ENCODE measurements at regions not wholly inside any gene's neighbourhood (a gene's known extent, or its start where the extent isn't known, plus 50 kb on each side); places are given as distances from the start of the nearest gene placed in this dataset.

DNA sequence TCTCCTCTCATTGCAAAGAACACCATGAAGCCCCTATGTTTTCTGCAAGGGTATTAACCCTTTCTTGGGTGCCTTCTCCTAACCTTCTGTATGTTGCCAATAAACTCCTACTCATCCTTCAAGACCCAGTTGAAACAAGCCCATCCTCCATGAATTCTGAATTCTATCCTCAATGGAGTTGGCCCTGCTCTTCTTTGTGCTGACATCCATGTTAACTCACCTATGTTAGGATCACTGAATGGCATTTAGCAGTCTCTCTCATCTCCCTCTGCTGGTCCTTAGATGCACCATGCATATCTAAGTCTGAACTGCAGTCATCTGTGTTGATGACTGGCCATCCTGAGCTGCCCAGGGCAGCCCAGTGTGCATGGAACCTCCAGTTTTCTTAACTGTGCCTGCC is 129.8 kb downstream of the BUB3 start:
- no peak overlapping the region for H3K4me2 ChIP-seq (ENCODE audit: insufficient read depth, low read length)
- TF ChIP-seq EZH2 (IDR thresholded peaks at IDR 0.05; ENCODE audit: borderline replicate concordance, low read depth, low read length, severe bottlenecking) = no peak
- TF ChIP-seq, protein P1, sequence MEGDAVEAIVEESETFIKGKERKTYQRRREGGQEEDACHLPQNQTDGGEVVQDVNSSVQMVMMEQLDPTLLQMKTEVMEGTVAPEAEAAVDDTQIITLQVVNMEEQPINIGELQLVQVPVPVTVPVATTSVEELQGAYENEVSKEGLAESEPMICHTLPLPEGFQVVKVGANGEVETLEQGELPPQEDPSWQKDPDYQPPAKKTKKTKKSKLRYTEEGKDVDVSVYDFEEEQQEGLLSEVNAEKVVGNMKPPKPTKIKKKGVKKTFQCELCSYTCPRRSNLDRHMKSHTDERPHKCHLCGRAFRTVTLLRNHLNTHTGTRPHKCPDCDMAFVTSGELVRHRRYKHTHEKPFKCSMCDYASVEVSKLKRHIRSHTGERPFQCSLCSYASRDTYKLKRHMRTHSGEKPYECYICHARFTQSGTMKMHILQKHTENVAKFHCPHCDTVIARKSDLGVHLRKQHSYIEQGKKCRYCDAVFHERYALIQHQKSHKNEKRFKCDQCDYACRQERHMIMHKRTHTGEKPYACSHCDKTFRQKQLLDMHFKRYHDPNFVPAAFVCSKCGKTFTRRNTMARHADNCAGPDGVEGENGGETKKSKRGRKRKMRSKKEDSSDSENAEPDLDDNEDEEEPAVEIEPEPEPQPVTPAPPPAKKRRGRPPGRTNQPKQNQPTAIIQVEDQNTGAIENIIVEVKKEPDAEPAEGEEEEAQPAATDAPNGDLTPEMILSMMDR (IDR thresholded peaks at IDR 0.05; ENCODE audit: borderline replicate concordance, extremely low read depth, low read length, poor library complexity, severe bottlenecking) = no peak
- no peaks in the 10 kb centered on the region for H3K4me1 ChIP-seq (ENCODE audit: insufficient read depth, low read length)
- H3K36me3 ChIP-seq (ENCODE audit: insufficient read depth, low read length) = no peaks in the 10 kb centered on the region
- no peak overlapping the region for H2AFZ ChIP-seq (ENCODE audit: low read depth, low read length)
- H3K9ac ChIP-seq (ENCODE audit: low read depth, low read length) = no peak overlapping the region
- no peaks in the 10 kb centered on the region for H4K20me1 ChIP-seq (ENCODE audit: insufficient read depth, low read length)
- ATAC-seq (ENCODE audit: insufficient read depth, low read depth) (no peak), DNase-seq (no peak)
- no peak overlapping the region for H3K4me3 ChIP-seq (ENCODE audit: low read depth in 1 of 2, low read length in 2 of 2)
- peaks cover 4% of the 10 kb centered on the region for H3K27me3 ChIP-seq (ENCODE audit: insufficient read depth, low read length, poor library complexity)
- H3K9me3 ChIP-seq (ENCODE audit: insufficient read depth, low read length, severe bottlenecking) = no peaks in the 10 kb centered on the region
- no peak overlapping the region for H3K27ac ChIP-seq (ENCODE audit: low read length)
- no peaks in the 10 kb centered on the region for H3K79me2 ChIP-seq (ENCODE audit: insufficient read depth, low read length)

DNA sequence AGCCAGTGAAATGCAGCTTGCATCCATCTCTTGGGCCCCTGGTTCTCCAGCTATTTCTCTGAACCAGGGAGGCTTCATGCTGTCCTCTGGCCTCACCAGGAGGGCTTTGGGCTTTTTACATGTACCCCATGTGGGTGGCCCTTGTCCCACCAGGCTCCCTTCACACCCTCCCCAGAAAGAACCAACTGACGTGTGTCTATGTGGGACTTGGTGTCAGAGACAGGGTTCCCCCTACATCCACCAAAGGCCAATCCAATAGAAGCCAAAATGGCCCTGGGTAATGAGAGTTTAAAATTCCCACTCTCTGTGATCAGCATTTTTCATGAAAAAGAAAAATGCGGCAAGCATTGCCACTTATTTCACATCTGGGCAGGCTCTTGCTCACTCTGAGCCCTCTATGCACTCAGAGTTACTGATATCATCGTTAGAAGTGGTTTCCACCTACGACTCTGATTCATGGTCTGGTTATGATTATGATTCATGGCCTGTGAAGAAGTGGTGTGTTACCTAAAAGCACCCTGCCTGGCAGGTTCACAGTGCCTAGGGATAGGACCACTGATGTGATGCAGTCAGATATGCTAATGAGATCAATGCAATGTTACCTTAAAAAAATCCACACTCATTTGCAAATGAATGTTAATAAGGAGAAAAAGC is 133.5 kb downstream of the BUB3 start:
- Histone ChIP-seq H3K27me3 (ENCODE audit: insufficient read depth, low read length, poor library complexity) (peaks cover 4% of the 10 kb centered on the region), H3K4me3 (ENCODE audit: low read depth in 1 of 2, low read length in 2 of 2) (no peak overlapping the region), H3K79me2 (ENCODE audit: insufficient read depth, low read length) (no peaks in the 10 kb centered on the region), H3K27ac (ENCODE audit: low read length) (no peak overlapping the region), H3K9me3 (ENCODE audit: insufficient read depth, low read length, severe bottlenecking) (no peaks in the 10 kb centered on the region), H3K4me2 (ENCODE audit: insufficient read depth, low read length) (no peak overlapping the region), H2AFZ (ENCODE audit: low read depth, low read length) (no peak overlapping the region), H3K9ac (ENCODE audit: low read depth, low read length) (no peak overlapping the region), H3K4me1 (ENCODE audit: insufficient read depth, low read length) (no peaks in the 10 kb centered on the region), H3K36me3 (ENCODE audit: insufficient read depth, low read length) (no peaks in the 10 kb centered on the region), H4K20me1 (ENCODE audit: insufficient read depth, low read length) (no peaks in the 10 kb centered on the region)
- DNase-seq = no peak
- TF ChIP-seq, protein P1 (IDR thresholded peaks at IDR 0.05; ENCODE audit: borderline replicate concordance, extremely low read depth, low read length, poor library complexity, severe bottlenecking) = no peak
- no peak for TF ChIP-seq EZH2 (IDR thresholded peaks at IDR 0.05; ENCODE audit: borderline replicate concordance, low read depth, low read length, severe bottlenecking)
- no peak for ATAC-seq (ENCODE audit: insufficient read depth, low read depth)

DNA sequence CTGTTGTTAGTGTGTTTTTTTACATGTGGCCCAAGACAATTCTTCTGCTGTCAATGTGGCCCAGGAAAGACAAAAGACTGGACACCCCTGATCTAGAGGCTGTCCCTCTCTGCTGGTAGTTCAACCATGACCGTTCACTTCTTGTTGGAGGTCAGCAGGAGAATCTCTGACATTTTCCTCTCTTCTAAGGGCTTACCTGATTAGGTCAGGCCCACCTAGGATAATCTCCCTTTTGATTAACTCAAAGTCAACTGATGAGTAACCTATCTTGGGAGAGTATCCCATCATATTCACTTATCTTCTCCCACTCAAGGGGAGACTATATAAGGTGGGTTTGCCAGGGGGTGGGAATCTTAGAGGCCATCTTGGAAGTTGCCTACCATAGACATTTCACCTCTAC is 135.2 kb downstream of the BUB3 start:
- H3K27me3 ChIP-seq (ENCODE audit: insufficient read depth, low read length, poor library complexity) = peaks cover 4% of the 10 kb centered on the region
- no peaks in the 10 kb centered on the region for H3K9me3 ChIP-seq (ENCODE audit: insufficient read depth, low read length, severe bottlenecking)
- no peaks in the 10 kb centered on the region for H3K4me1 ChIP-seq (ENCODE audit: insufficient read depth, low read length)
- H4K20me1 ChIP-seq (ENCODE audit: insufficient read depth, low read length) = no peaks in the 10 kb centered on the region
- H3K27ac ChIP-seq (ENCODE audit: low read length) = no peak overlapping the region
- no peak for ATAC-seq (ENCODE audit: insufficient read depth, low read depth)
- H3K9ac ChIP-seq (ENCODE audit: low read depth, low read length) = no peak overlapping the region
- no peaks in the 10 kb centered on the region for H3K79me2 ChIP-seq (ENCODE audit: insufficient read depth, low read length)
- no peak for DNase-seq
- no peak overlapping the region for H3K4me2 ChIP-seq (ENCODE audit: insufficient read depth, low read length)
- no peak for TF ChIP-seq EZH2 (IDR thresholded peaks at IDR 0.05; ENCODE audit: borderline replicate concordance, low read depth, low read length, severe bottlenecking)
- TF ChIP-seq, protein P1 (IDR thresholded peaks at IDR 0.05; ENCODE audit: borderline replicate concordance, extremely low read depth, low read length, poor library complexity, severe bottlenecking) = no peak
- no peak overlapping the region for H2AFZ ChIP-seq (ENCODE audit: low read depth, low read length)
- H3K4me3 ChIP-seq (ENCODE audit: low read depth in 1 of 2, low read length in 2 of 2) = no peak overlapping the region
- H3K36me3 ChIP-seq (ENCODE audit: insufficient read depth, low read length) = no peaks in the 10 kb centered on the region

All from DND-41 (cell line).